Body of pancreas (tissue), 4 donors: ENCODE measurements at regions not wholly inside any gene's neighbourhood (a gene's known extent, or its start where the extent isn't known, plus 50 kb on each side); places are given as distances from the start of the nearest gene placed in this dataset.

ENCODE experiments used
- POLR2A ChIP-seq, 3 donors: fragments of 450-650 bp; IDR thresholded peaks; one replicate each; pipeline ENCODE4 v1.6.1; 2016; ENCODE audit warnings: antibody characterized with exemption in 3 of 3, mild to moderate bottlenecking in 2 of 3
- TF ChIP-seq, protein P1 (sequence below), 7 experiments: fragments of 450-650 bp in 4 of 7; fragments of 200-600 bp in 3 of 7; sonication (generic) in 3 of 7; IDR thresholded peaks; one replicate each; pipeline ENCODE4 v1.5.1; 2016 to 2019; ENCODE audit warnings: antibody characterized with exemption in 7 of 7

DNA sequence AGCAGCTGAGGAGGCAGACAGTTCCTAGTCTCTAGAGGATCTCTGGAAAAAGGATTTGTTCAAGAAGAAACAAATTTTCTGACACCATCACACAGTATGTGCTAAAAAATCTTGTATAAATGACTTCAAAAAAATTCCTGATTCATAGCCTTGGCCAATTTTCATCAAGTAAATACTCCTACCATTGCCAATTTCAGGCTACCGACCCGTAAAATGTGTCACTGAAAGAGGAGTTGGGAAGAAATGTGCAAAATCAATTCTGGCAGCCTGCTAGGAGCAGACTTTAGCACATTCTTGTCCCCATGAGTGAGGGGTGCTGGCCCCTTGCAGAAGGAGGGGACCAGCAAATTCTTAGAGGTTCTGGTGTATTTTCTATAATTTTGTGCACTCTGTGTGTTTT lies 109.4 kb downstream of the TMEM30B start:
- TF ChIP-seq, protein P1, sequence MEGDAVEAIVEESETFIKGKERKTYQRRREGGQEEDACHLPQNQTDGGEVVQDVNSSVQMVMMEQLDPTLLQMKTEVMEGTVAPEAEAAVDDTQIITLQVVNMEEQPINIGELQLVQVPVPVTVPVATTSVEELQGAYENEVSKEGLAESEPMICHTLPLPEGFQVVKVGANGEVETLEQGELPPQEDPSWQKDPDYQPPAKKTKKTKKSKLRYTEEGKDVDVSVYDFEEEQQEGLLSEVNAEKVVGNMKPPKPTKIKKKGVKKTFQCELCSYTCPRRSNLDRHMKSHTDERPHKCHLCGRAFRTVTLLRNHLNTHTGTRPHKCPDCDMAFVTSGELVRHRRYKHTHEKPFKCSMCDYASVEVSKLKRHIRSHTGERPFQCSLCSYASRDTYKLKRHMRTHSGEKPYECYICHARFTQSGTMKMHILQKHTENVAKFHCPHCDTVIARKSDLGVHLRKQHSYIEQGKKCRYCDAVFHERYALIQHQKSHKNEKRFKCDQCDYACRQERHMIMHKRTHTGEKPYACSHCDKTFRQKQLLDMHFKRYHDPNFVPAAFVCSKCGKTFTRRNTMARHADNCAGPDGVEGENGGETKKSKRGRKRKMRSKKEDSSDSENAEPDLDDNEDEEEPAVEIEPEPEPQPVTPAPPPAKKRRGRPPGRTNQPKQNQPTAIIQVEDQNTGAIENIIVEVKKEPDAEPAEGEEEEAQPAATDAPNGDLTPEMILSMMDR (IDR thresholded peaks at IDR 0.05): no peak
- no peak for TF ChIP-seq POLR2A (IDR thresholded peaks at IDR 0.05)
